Hepatocyte (in vitro differentiated cells): ENCODE measurements at regions not wholly inside any gene's neighbourhood (a gene's known extent, or its start where the extent isn't known, plus 50 kb on each side); places are given as distances from the start of the nearest gene placed in this dataset.
"Not testable (repeated sequence)": the region's sequence is repeated elsewhere in the genome, so short reads cannot be mapped to it uniquely, and the experiment has no call there.

ENCODE experiments used
- EZH2 ChIP-seq: fragments of 200-600 bp; sonication (generic); IDR thresholded peaks from 2 replicates; pipeline ENCODE4 v1.6.1; 2016; ENCODE audit warnings: antibody characterized with exemption, mild to moderate bottlenecking, borderline replicate concordance
- TF ChIP-seq, protein P1 (sequence below): fragments of 200-600 bp; sonication (generic); IDR thresholded peaks from 2 replicates; pipeline ENCODE4 v1.5.1; 2016; ENCODE audit warnings: antibody characterized with exemption, mild to moderate bottlenecking; ENCODE audit not compliant: poor library complexity

GRCh38 chr1:145520159-145520558, 87.6 kb upstream of the GPR89A start:
- not testable (repeated sequence) for TF ChIP-seq EZH2
- TF ChIP-seq, protein P1, sequence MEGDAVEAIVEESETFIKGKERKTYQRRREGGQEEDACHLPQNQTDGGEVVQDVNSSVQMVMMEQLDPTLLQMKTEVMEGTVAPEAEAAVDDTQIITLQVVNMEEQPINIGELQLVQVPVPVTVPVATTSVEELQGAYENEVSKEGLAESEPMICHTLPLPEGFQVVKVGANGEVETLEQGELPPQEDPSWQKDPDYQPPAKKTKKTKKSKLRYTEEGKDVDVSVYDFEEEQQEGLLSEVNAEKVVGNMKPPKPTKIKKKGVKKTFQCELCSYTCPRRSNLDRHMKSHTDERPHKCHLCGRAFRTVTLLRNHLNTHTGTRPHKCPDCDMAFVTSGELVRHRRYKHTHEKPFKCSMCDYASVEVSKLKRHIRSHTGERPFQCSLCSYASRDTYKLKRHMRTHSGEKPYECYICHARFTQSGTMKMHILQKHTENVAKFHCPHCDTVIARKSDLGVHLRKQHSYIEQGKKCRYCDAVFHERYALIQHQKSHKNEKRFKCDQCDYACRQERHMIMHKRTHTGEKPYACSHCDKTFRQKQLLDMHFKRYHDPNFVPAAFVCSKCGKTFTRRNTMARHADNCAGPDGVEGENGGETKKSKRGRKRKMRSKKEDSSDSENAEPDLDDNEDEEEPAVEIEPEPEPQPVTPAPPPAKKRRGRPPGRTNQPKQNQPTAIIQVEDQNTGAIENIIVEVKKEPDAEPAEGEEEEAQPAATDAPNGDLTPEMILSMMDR = not testable (repeated sequence)
